H1 (cell line): ENCODE measurements at regions not wholly inside any gene's neighbourhood (a gene's known extent, or its start where the extent isn't known, plus 50 kb on each side); places are given as distances from the start of the nearest gene placed in this dataset.

Experiments used
- CHD1 ChIP-seq: IDR thresholded peaks from 2 replicates; pipeline ENCODE4 v1.6.1; 2012; ENCODE audit warnings: low read depth, low read length, improper control_type of control experiment
- EP300 ChIP-seq, 2 experiments: IDR thresholded peaks; 1 replicate in 1 of 2; 2 replicates in 1 of 2; pipeline ENCODE4 v1.6.1; 2011 to 2012; ENCODE audit warnings: low read depth in 2 of 2, low read length in 2 of 2, mild to moderate bottlenecking in 2 of 2, borderline replicate concordance in 1 of 2, inconsistent platforms in 1 of 2, moderate library complexity in 1 of 2

DNA sequence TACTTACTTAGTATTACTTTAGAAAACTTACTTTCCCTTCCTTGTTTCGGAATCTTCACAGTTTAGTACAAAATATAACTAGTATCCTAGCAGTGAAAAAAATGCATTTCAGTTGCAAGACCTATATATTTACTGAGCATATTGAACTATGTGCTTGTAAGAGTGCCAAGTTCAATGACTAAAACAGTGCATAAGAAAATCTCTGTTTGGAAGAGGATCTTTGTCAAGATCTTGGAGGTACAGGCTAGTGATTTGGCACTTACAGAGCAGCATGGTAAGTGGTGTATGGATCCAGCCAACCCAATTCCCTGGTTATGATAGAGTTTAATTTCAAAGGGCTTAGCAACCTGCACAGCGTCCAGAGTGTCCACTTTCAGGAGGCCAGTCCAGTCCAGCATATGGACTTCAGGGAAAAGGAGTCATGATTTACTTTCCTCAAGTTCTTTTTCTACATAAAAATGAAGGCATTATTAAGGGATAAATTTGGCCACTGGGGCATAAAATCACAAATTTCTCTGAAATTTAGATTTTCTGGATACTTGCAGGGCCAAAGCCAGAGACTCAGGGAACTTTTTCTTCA, 625.8 kb upstream of the BCHE start (continued):
- no peak for TF ChIP-seq EP300 (IDR thresholded peaks at IDR 0.05; ENCODE audit: borderline replicate concordance in 1 of 2, low read depth in 2 of 2, low read length in 2 of 2)
- no peak for TF ChIP-seq CHD1
